HEK293 (cell line): ENCODE measurements at regions not wholly inside any gene's neighbourhood (a gene's known extent, or its start where the extent isn't known, plus 50 kb on each side); places are given as distances from the start of the nearest gene placed in this dataset.

Source experiments
- ATF2 ChIP-seq: fragments of 450-650 bp; formaldehyde crosslinking; IDR thresholded peaks from 2 replicates; pipeline ENCODE4 v1.5.1; 2016; ENCODE audit warnings: missing biosample characterization, missing genetic modification characterization, low read depth
- CTCF ChIP-seq: fragments of 450-650 bp; formaldehyde crosslinking; IDR thresholded peaks from 2 replicates; pipeline ENCODE4 v1.5.1; 2016; ENCODE audit warnings: missing biosample characterization, missing genetic modification characterization
- FEZF1 ChIP-seq: fragments of 450-650 bp; formaldehyde crosslinking; IDR thresholded peaks from 2 replicates; pipeline ENCODE4 v1.5.1; 2016; ENCODE audit warnings: missing biosample characterization, missing genetic modification characterization
- KLF16 ChIP-seq: fragments of 450-650 bp; formaldehyde crosslinking; IDR thresholded peaks from 2 replicates; pipeline ENCODE4 v1.5.1; 2017; ENCODE audit warnings: missing biosample characterization, missing genetic modification characterization
- PRDM4 ChIP-seq: fragments of 450-650 bp; formaldehyde crosslinking; IDR thresholded peaks from 2 replicates; pipeline ENCODE4 v1.5.1; 2017; ENCODE audit warnings: missing biosample characterization, missing genetic modification characterization
- PRDM6 ChIP-seq: fragments of 450-650 bp; formaldehyde crosslinking; IDR thresholded peaks from 2 replicates; pipeline ENCODE4 v1.5.1; 2017; ENCODE audit warnings: missing biosample characterization, missing genetic modification characterization
- RBAK ChIP-seq: fragments of 450-650 bp; formaldehyde crosslinking; IDR thresholded peaks from 2 replicates; pipeline ENCODE4 v1.5.1; 2016; ENCODE audit warnings: missing biosample characterization, missing genetic modification characterization
- REST ChIP-seq: fragments of 450-650 bp; formaldehyde crosslinking; IDR thresholded peaks from 2 replicates; pipeline ENCODE4 v1.5.1; 2016; ENCODE audit warnings: missing biosample characterization, missing genetic modification characterization
- ZBTB11 ChIP-seq: fragments of 450-650 bp; formaldehyde crosslinking; conservative IDR thresholded peaks from 2 replicates; pipeline ENCODE4 v1.5.1; 2016; ENCODE audit warnings: low read depth, missing biosample characterization, missing genetic modification characterization
- ZBTB49 ChIP-seq: fragments of 450-650 bp; formaldehyde crosslinking; IDR thresholded peaks from 2 replicates; pipeline ENCODE4 v1.5.1; 2016; ENCODE audit warnings: missing biosample characterization, missing genetic modification characterization, low read depth
- ZNF24 ChIP-seq: fragments of 450-650 bp; formaldehyde crosslinking; IDR thresholded peaks from 2 replicates; pipeline ENCODE4 v1.5.1; 2016; ENCODE audit warnings: missing biosample characterization, missing genetic modification characterization
- ZNF311 ChIP-seq: fragments of 450-650 bp; formaldehyde crosslinking; IDR thresholded peaks from 2 replicates; pipeline ENCODE4 v1.5.1; 2017; ENCODE audit warnings: missing biosample characterization, missing genetic modification characterization, borderline replicate concordance
- ZNF398 ChIP-seq: fragments of 450-650 bp; formaldehyde crosslinking; IDR thresholded peaks from 2 replicates; pipeline ENCODE4 v1.5.1; 2017; ENCODE audit warnings: missing biosample characterization, missing genetic modification characterization
- ZNF596 ChIP-seq: fragments of 450-650 bp; IDR thresholded peaks from 2 replicates; pipeline ENCODE4 v1.5.0; 2018; ENCODE audit warnings: missing biosample characterization, mild to moderate bottlenecking, missing genetic modification characterization, moderate library complexity

- TF ChIP-seq ZBTB11 (tag by site-specific recombination): no peak
- no peak for TF ChIP-seq ATF2
- TF ChIP-seq PRDM6: no peak
- no peak for TF ChIP-seq ZNF24 (tag by site-specific recombination)
- TF ChIP-seq CTCF (tag by site-specific recombination): no peak
- no peak for TF ChIP-seq ZBTB49
- TF ChIP-seq KLF16 (tag by site-specific recombination): no peak
- TF ChIP-seq ZNF596: no peak
- no peak for TF ChIP-seq REST (tag by site-specific recombination)
- no peak for TF ChIP-seq PRDM4 (tag by site-specific recombination)
- no peak for TF ChIP-seq ZNF311 (tag by site-specific recombination)
- TF ChIP-seq RBAK (tag by site-specific recombination): no peak
- TF ChIP-seq FEZF1 (tag by site-specific recombination): no peak
- TF ChIP-seq ZNF398: no peak
These were observed 332.6 kb downstream of the NOVA1 start for GRCh38 chr14:26265170-26265685.
